ENCODE measurements at regions not wholly inside any gene's neighbourhood (a gene's known extent, or its start where the extent isn't known, plus 50 kb on each side); places are given as distances from the start of the nearest gene placed in this dataset.

DNA sequence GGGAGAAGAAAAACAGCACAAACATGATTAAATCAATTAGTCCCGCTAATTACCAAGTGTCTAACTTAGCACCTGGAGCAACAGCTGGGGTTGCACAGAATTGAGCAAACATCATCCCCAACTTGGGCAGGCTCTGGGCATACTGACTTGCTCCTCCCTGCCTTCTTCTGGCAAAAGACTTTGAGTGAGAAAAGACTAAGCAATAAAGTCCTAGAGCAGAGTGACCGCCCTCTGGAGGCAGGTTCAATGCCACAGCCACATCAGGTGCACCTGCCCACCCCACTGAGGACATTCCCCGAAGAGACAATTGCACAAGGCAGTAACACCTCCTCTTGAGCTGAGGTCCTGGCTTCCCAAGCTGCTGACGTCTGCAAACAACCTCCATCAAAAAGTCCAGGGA, 358.3 kb downstream of the SOX9 start:
- no peak for DNase-seq

DNA sequence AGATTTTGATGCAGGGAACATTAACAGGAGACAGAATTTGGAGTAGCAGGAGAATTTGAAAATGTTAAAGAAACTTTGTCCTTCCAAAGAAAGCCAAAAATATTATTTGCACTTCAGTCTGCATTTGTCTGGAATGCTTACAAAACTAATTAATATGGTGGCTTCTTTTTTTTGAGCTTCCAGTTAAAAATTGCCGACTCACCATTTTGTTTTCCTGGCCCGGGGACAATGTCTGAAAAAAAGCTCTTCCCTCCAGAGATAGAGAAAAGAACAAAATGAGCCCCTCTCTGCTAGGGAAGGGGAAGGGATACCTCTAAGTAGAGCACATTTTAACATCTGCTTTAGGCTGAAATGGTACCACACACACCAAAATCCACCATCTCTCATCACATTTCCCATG, 360.8 kb downstream of the SOX9 start:
- no peak for DNase-seq

DNA sequence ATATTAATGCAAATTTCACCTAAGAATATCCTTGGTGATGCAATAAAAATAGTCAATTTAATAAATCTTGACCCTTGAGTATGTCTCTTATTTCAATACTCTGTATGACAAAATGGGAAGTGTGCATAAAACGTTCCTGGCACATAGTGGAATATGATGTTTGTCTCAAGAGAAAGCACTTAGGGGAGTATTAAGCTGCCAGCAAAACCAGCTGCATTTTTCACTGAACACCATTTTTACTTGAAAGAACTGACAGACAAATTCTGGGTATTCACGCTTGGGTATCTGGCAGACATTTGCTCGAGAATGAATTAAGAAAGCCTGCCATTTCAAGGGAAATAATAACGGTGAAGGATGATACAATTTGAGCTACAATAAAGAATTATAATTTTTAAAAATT, 364.8 kb downstream of the SOX9 start:
- DNase-seq = no peak

DNA sequence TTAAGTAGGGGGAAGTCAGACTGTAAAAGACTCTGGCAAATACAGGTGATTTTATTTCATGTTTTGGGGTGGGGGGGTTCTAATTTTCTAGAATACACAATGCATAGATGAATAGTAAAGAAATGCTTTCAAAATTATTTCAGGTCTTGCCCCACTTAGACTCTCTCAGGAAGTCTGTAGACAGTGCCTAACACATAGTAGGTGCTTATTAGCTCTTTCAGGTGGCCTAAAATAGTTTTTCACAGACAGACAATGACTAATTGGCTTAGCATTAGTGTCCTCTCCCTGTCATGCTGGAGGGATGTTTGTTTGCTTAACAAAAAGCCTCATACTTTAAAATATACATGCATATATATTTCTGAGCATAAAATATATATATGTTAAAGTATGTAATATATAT, 366.0 kb downstream of the SOX9 start:
- no peak for DNase-seq

DNA sequence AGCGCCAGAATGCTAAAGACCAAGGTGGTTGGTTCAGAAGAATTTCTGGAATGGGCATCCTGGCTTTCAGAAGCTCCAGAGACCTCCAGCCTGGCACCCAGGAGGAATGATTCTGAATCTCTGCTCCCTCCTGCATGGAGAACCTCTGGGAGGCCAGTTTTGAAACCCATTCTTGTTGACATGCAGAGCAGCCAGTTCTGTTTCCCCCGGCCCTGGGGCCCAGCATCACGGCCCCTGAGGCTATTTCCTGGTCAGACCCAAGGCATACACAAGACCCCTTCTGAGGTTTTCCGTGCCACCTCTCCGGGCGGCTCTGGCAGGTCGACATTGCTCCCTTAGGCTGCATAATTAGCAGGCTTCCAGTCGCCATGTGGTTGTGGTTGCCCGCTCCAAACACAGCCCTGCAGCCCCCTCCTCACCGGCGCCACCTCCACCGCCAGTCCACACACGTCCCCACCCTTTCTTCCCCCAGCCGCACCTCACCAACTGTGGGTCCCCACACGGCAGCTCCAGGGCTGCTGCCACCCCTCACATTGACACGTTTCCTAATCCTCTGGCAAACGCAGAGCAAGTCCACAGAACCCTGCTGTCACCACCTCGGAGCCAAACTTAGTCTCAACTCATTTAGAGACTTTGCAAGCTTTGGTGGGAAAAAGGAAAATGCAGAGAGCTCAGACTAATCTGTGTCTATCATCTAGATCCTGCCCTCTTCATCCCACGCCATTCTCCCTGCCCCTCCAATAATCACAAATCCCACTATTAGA, 367.1 kb downstream of the SOX9 start:
- no peak for DNase-seq

DNA sequence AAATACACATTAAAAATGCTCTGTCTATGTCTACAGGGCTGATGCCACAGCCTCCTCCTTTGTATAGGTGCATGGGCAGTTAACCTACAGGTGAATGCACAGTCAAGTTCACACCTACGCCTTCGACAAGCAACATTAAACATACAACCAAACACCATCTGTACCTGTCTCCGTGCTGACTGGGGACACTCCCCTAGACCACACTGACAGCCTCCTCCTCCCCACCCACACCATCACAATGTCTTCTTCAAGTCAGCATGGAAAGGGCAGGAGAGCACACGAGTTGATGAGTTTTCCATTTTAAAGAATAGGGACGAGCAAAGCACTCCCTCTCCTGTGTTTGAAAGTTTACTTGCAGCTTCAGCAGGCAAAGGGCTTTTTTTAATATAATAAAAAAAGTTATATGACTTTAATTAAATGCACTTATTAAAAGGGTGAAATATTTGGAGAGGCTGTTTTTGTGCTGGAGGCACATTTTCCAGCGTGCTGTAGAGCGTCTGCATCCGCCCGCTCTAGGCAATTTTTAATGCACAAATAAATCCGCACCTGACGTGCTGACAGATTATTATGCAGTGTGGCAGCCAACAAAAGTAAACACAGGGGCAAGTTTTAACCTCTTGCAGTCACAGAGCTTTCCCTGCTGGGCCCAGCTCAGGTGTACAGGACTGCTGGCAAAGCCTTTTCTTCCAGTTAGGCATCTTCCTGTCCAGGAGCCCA, 367.9 kb downstream of the SOX9 start:
- DNase-seq = no peak

DNA sequence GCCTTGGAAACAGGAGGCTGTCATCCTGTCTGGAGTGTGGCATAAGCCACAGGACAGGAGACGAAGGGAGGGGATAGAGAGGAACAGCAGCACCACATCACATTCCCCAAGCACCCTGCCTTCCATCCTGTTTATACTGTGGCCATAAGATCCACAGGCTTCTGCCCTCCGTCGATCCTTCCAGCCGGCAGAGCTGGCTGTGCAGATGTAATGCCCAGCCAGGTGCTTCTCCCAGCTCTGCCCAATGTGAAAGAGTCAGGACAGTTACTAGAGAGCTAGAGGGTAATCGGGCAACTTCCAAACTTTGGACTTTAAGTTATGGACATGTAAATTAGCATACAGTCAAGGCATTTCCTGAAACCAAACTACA, 368.4 kb downstream of the SOX9 start:
- no peak for DNase-seq

DNA sequence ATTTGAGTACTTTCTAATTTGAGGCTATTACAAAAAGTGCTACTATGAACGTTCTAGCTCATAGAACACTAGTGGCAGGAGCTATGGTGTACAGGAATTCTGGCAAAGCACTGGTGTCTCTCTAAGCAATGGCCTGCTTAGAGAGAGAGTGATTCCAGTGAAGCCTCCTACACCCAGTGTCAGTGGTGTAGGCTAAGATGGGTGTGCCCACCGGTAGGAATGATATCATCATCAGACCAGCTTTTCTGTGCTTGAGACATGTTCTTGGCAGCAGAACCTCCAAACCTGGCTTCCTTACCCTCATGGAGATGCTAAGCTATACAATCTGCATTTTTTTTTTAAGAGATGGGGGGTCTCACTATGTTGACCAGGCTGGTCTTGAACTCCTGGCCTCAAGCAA, 370.3 kb downstream of the SOX9 start:
- no peak for DNase-seq

DNA sequence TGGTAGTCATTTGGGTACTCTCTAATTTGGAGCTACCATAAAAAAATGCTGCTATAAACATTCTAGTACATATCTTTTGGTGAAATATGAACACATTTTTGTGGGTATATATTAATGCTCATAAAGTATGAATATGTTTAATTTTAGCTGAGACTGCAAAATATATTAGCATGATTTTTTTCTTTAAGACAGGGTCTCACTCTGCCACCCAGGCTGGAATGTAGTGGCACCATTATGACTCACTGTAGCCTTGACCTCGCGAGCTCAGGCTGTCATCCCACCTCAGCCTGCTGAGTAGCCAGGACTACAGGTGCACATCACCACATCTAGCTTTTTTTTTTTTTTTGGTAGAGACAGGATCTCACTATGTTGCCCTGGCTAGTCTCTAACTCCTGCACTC, 371.7 kb downstream of the SOX9 start:
- no peak for DNase-seq

DNA sequence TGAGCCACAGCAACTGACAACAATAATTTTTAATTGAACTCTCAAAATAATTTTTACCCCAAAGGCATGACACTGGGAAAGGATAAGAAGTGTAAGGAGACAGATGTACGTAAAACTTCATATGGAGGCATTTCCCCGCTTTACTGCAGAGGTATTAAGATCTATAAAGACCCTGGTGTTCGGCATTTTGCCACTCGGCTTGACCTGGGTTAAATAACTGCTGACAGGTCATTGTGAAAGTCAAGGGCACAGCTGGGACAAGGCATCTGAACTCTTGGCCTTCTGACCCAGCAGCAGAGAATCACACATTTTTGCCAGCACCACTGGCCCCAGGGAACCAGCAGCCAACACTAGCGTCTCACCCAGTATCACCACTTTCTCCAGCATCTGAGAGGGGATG, 372.1 kb downstream of the SOX9 start:
- no peak for DNase-seq

DNA sequence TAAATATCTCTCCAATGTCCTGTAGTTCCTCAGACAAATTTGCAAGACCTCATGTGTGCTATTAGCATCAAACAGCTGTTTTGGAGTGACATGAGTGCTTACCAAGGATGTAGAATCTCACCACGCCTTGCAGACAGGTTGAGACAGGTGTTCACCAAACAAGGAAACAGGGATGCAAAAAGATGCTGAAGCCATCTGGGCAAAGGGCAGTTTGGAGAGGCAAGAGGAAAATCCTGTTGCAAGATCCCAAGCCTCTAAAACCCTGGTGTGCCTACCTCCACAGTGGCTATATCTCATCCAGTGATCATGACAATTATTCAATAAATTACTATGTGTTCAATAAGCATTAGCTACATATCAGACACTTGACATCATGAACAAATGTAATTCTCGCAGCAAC, 373.7 kb downstream of the SOX9 start:
- no peak for DNase-seq

DNA sequence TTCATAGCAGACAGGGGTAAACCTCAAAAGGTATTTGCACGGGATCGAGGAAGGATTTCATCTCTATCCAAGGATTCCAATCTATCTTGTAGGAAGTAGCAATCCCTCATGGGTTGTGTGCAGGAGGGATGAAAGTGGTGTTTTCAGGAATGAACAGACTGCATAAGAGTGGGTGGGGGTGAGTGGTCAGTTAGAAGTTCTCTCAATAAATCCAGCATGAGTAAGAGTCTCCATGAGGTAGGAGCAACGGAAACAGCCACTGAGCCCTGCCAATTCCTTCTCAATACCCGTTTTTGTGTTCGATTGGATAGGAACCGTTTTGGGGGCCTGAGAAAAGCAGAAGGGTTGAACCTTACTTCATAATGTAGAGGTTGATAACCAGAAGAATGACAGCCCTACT, 375.6 kb downstream of the SOX9 start:
- DNase-seq = no peak

DNA sequence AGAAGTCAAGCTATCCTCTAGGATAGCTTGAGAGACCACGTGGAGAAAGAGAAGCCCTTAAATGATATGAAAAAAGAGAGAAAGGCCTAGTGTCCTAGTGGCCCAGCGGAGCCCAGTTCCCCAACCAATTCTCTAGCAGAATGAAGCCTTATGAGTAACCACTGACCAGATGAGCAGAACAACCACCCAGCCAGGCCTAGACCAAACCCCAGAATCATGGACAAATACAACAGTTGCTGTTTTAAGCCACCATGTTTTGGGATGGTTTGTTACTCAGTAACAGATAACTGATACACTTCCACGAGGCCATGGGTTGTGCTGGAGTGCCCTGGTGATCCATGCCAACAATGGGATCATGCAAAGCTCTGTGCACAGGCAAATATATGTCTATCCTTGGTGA, 377.1 kb downstream of the SOX9 start:
- DNase-seq = no peak

DNA sequence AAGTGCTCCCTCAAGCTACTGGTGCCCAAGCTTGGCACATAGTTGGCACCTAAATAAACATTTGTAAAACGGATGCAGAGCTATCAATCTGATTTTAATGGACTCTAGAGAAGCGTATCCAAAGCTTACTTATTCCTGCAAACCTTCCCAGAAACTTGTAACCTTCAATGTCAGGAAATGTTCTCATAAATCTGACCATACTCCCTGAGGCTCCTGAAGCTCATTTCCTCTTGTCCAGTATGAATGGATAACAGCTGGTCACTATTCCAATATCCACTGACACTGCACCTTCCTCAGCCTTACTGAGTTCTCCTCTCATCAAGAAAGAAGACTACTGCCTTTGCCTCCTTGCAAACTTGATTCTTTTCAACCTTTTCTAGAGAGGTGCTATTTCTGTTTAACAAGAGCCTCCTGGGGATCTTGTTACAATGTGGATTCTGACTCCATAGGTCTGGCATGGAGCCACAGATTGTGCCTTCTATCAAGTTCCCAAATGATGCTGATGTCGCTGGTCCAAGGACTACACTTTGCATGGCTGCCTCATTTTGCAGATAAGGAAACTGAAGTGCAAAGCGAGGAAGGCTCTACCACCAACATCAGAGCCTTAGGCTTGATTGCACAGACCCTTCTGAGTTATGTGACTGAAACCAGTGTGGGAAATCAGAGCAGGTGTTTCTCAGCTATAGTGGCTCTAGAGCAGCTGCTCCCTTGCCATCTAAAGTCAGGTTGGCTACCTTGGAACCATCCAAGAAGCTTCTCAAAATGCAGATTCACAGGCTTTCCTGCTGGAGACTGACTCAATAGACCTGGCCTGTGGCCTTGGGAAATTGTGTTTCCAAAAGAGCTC, 377.8 kb downstream of the SOX9 start:
- no peak for DNase-seq

DNA sequence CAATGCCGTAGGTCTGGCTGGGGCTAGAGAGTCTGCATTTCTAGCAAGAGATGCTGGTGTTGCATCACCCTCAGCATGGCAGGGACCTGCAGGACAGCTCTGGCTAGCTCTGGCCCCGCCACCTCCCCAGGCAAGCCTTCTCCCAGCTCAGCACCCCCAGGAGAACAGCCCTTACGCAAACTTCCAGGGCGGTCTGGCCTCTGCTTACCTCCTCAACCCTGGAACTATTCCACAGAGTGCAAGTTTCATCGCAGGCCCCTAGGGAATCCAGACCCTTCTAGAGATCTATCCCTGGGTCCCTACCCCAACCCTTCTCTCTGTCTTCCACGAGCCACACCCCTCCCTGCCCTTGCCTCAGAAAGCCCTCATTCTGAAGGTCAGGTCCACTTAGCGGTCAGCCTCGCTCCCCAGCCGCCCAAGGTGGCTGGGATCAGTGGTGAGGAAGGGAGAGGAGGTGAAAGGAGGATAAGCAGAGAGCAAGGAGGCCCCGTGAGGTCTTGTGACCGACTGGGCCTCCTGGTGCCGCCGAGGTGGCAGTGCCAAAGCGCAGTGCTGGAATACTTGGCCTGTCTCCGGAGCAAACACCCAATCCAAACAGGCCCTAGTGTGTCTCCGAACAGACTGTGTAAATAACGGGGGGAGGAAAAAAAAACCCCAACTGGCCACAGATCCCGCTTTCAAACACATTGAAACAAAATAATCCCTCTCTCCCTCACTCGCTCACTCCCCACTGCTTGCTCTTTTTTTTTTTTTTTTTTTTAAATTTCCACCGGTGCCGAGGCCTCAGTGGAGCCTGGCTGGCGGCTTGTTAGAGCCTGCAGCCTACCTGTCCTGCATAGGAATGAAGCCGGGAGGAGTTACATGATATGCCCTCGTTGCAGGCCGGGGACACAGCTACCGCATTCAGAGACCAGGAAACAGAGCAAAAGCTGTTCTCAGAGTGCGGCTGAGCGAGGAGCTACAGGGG, 380.9 kb downstream of the SOX9 start:
- DNase-seq = no peak

DNA sequence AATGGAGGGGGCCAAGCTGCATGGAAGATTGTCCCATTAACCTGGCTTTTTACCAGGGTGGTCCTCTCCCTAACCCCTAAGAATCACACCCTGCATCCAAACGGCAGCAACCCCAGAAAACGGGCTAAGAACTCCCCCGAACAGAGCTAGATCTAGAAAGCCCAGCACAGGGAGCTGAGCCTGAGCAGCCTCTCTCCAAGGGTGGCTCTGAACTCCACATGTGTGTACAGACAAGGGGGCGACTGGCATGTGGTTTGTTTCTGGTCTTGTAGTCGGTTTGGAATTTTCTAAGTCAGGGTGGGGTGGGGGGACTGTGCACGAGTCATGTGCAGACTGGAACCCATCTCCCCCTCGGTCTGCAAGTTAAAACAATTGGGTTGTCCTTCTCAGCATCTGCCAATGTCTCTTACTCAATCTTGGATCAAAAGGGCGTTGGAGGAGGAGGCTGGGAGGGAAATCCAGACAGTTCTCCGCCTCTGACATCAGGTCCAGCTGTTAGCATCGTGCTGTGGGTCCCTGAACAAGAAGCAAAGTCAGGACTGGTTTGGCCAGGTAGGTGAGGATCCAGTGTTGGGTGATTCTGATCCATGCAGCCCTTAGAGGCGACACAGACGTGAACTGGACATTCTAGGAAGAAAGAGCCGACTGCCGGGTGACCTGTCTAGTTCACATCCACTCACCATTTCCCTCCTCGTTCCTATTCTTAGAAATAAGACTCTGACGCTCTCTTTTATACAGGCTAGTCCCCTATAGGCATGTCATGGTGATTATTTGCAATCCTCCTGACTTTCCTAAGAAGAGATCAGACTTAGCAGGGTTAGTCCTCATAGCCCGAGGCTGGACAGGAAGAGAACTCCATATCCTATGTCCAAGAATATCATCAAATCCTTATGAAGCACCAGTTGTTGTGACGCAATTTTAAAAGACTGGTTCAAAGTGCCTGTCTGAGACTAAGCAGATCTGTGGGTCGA, 381.8 kb downstream of the SOX9 start:
- no peak for DNase-seq

DNA sequence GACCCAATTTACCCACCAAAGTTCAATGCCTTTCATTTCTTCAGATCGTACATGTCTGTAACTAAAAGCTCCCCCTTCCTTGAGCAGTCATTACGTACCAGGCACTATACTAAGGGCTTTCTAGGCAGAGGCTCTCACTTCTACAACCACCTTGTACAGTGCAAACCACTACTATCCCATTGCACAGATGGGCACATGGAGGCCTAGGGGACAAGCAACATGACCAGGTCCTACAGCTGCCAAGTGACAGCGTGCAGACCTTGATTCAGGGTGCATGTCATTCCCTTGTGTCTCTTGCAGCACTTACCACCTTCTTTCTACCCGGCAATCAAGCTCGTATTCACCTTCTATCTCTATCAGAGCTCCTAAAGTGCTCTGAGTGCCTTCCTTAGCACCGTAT, 382.7 kb downstream of the SOX9 start:
- DNase-seq = no peak

DNA sequence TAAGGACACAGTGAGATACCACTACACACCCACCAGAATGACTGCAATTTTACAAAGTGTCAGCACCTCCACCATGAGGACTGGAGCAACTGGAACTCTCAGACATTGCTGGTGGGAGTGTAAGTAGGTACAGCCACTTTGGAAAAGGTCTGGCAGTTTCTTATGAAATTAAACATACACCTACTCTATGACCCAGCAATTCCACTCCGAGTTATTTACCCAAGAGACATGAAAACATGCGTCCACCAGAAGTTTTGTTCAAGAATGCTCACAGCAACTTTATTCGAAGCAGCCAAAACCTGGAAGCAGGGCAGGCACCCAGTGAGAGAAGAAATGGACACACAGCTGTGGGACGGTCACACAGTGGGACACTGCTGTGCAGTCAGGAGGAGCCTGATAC, 384.0 kb downstream of the SOX9 start:
- DNase-seq = no peak

DNA sequence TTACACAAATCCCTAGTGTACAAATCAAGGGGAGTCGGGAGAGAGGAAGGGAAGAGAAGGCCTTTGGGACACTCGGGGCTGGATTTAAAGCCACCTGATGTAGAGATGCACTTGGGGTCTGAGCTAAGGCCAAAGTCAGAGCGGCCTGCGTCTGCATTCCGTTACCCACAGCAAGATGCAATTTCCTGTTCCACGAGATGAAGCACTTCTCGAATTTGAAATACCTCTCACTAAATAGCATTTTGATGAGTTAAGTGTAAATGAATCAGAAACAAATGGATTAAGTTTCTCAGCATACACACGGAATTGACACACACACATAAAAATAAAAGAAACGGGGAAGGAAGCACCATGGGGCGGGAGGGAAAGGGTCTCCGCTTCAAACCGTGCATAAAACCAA, 386.0 kb downstream of the SOX9 start:
- no peak for DNase-seq

DNA sequence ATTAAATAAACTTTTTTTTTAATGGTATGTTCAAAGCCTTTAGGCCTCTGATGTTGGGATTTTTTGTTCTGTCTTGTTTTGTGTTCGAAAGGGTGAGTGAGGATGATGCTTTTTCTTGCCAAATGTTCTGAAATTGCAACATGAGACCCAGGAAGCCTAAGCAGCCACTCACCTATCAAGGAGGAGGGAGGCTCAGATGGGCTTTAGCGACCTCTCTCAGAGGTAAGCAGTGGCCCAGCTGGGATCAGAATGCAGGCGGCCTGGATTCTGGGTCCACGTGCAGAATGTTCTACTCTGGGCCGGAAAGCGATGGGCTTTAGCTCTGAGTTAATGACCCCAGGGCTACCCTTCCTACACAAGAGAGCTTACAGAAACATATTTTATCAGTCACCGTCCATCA, 386.6 kb downstream of the SOX9 start:
- DNase-seq = no peak

DNA sequence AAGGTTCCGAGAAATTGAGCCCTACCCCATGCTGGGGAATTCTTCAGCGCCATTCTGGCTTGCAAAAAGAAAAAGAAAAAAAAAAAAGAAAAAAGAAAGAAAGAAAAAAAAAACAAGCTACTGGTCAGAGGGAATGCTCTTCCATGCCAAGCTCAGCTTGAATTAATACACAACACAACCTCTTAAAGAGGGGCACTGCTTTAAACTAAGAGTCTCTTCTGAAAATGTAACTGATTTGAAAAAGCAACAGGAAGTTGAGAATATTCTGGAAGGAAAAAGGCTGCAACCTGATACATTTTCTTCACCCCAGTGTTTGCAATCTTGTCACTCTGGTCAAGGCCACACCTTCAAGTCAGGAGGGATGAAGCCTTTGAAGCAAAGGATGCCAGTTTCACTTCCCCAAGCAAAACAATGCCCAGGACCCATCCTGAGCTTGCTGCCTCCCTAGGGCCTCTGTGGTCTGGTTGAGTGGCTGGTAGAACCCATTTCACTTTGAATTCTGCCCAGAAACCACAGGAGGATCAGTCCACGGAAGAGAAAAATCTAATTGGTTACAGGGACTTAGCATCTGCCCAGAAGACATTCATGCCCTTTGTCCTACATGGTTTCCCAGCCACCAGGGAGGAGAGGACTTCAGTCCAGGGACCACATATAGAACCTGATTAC, 389.7 kb downstream of the SOX9 start:
- no peak for DNase-seq

Data from activated CD8-positive, alpha-beta memory T cell treated with anti-CD3 and anti-CD28 coated beads for 24 hours (primary cell).